Liver (tissue), 8 donors: ENCODE measurements at regions not wholly inside any gene's neighbourhood (a gene's known extent, or its start where the extent isn't known, plus 50 kb on each side); places are given as distances from the start of the nearest gene placed in this dataset.
A peak's percentile ranks its signal among the peaks of the same experiment; 100 is the strongest.

Experiments
- DNase-seq: peaks from one replicate; pipeline ENCODE4 v3.0.0-alpha.2; 2017; ENCODE audit warnings: low spot score
- H3K27ac ChIP-seq, 2 donors: one replicate each; pipeline ENCODE4 v1.7.0; 2013; ENCODE audit warnings: inconsistent platforms in 2 of 2, low read length in 2 of 2, control low read depth in 1 of 2, low read depth in 1 of 2, mild to moderate bottlenecking in 1 of 2
- H3K27me3 ChIP-seq, 4 donors: one replicate each; pipeline versions ENCODE4 v1.6.1 to v1.7.0; 2013; ENCODE audit warnings: low read length in 3 of 4, inconsistent platforms in 1 of 4, mild to moderate bottlenecking in 1 of 4, moderate library complexity in 1 of 4; ENCODE audit not compliant: control insufficient read depth in 4 of 4, insufficient read depth in 4 of 4
- H3K36me3 ChIP-seq, 4 donors: one replicate each; pipeline versions ENCODE4 v1.6.1 to v1.7.0; 2013; ENCODE audit warnings: low read length in 3 of 4, mild to moderate bottlenecking in 3 of 4, low read depth in 1 of 4, moderate library complexity in 1 of 4; ENCODE audit not compliant: control insufficient read depth in 4 of 4, insufficient read depth in 3 of 4
- H3K4me1 ChIP-seq, 4 donors: one replicate each; pipeline versions ENCODE4 v1.6.1 to v1.7.0; 2013; ENCODE audit warnings: low read length in 3 of 4, mild to moderate bottlenecking in 3 of 4, moderate library complexity in 1 of 4; ENCODE audit not compliant: control insufficient read depth in 4 of 4, insufficient read depth in 4 of 4
- H3K4me3 ChIP-seq, 3 donors: one replicate each; pipeline versions ENCODE4 v1.6.1 to v1.7.0; 2013; ENCODE audit warnings: low read length in 3 of 3, control low read depth in 1 of 3, low read depth in 1 of 3, mild to moderate bottlenecking in 1 of 3
- H3K9ac ChIP-seq, 2 donors: one replicate each; pipeline ENCODE4 v1.7.0; 2013; ENCODE audit warnings: low read length in 2 of 2, mild to moderate bottlenecking in 2 of 2, moderate library complexity in 2 of 2, control low read depth in 1 of 2, low read depth in 1 of 2
- H3K9me3 ChIP-seq, 4 donors: one replicate each; pipeline versions ENCODE4 v1.6.1 to v1.7.0; 2013; ENCODE audit warnings: low read length in 3 of 4; ENCODE audit not compliant: control insufficient read depth in 4 of 4
- CTCF ChIP-seq: fragments of 150-350 bp; IDR thresholded peaks from 2 replicates; pipeline ENCODE4 v1.5.1; 2017; ENCODE audit warnings: improper control_type of control experiment, low read depth, low read length; ENCODE audit not compliant: missing input control
- FOXA1 ChIP-seq: IDR thresholded peaks from 2 replicates; pipeline ENCODE4 v1.6.1; 2016; ENCODE audit warnings: antibody characterized with exemption
- FOXA2 ChIP-seq: IDR thresholded peaks from 2 replicates; pipeline ENCODE4 v1.6.1; 2016; ENCODE audit warnings: antibody characterized with exemption
- GABPA ChIP-seq, 2 donors: IDR thresholded peaks in 1 of 2; conservative IDR thresholded peaks in 1 of 2; 2 replicates each; pipeline ENCODE4 v1.6.1; 2016; ENCODE audit warnings: antibody characterized with exemption in 2 of 2, mild to moderate bottlenecking in 1 of 2, moderate library complexity in 1 of 2
- HNF4A ChIP-seq, 2 donors: conservative IDR thresholded peaks; 2 replicates each; pipeline ENCODE4 v1.6.1; 2016; ENCODE audit warnings: antibody characterized with exemption in 2 of 2, mild to moderate bottlenecking in 2 of 2
- HNF4G ChIP-seq: IDR thresholded peaks from 2 replicates; pipeline ENCODE4 v1.6.1; 2016; ENCODE audit warnings: antibody characterized with exemption
- MAX ChIP-seq: IDR thresholded peaks from 2 replicates; pipeline ENCODE4 v1.6.1; 2016; ENCODE audit warnings: antibody characterized with exemption
- NR2F2 ChIP-seq: IDR thresholded peaks from 2 replicates; pipeline ENCODE4 v1.6.1; 2016; ENCODE audit warnings: antibody characterized with exemption
- SP1 ChIP-seq: IDR thresholded peaks from 2 replicates; pipeline ENCODE4 v1.6.1; 2018; ENCODE audit warnings: antibody characterized with exemption, mild to moderate bottlenecking
- TAF1 ChIP-seq: conservative IDR thresholded peaks from 2 replicates; pipeline ENCODE4 v1.6.1; 2016; ENCODE audit warnings: antibody characterized with exemption, mild to moderate bottlenecking
- YY1 ChIP-seq: IDR thresholded peaks from 2 replicates; pipeline ENCODE4 v1.6.1; 2016; ENCODE audit warnings: antibody characterized with exemption, mild to moderate bottlenecking
- WGBS: extraction: QIAGEN DNeasy Blood & Tissue Kit; methylation state at CpG from one replicate; pipeline ENCODE4 v1.1.7; 2013; 5-methylcytosine and 5-hydroxymethylcytosine counted together
- donor health status: healthy.
- donor health status: healthy.
- donor health status: healthy.
- donor health status: healthy.
- donor health status: healthy.

DNA sequence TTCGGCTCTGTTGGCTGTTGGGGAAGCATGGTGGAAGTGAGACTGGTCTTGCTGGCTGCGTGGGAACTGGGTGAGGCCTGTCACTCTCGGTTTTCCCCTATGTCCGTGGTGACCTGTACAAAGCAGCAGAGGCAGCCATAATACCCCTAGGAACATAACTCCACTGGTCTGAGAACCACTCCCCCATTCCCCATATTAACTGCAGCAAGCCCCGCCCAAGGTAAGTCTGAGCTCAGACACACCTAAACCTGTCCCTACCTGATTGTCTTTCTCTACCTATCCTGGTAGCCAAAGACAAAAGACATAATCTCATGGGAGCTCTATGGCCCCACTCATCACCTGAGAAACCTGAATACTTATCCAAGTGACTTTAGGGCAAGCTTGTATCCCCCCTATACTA is 156.3 kb upstream of the PHACTR1 start (continued):
- TF ChIP-seq CTCF (no peak), TAF1 (no peak), HNF4G (no peak), HNF4A (conservative IDR thresholded peaks at IDR 0.05) (no peak), FOXA1 (no peak), GABPA (IDR thresholded peaks at IDR 0.05 in 1 of 2, conservative IDR thresholded peaks at IDR 0.05 in 1 of 2) (no peak), NR2F2 (no peak), MAX (no peak)

- WGBS, result 97% methylated on average over 2 of the region's 2 CpGs
- no peaks in the 10 kb centered on the region for H3K4me1 ChIP-seq
Observed at GRCh38 chr6:12566618-12567123, 149.9 kb upstream of the PHACTR1 start.

GRCh38 chr6:12567682-12568081 is 148.9 kb upstream of the PHACTR1 start:
- no peaks in the 10 kb centered on the region for H3K9me3 ChIP-seq
- H3K9ac ChIP-seq, result no peak overlapping the region
- no peaks in the 10 kb centered on the region for H3K4me1 ChIP-seq
- H3K36me3 ChIP-seq, result no peaks in the 10 kb centered on the region
- TF ChIP-seq FOXA1 (no peak), NR2F2 (peak; percentile 86)
- DNase-seq, result no peak
- H3K4me3 ChIP-seq, result no peak overlapping the region
- 86% methylated on average over 3 of the region's 3 CpGs for WGBS
- no peaks in the 10 kb centered on the region for H3K27me3 ChIP-seq
- no peak overlapping the region for H3K27ac ChIP-seq

More at GRCh38 chr6:12566618-12567123, 149.9 kb upstream of the PHACTR1 start:
- H3K9ac ChIP-seq, result no peak overlapping the region
- no peaks in the 10 kb centered on the region for H3K27me3 ChIP-seq
- no peak for TF ChIP-seq SP1
- DNase-seq, result no peak
- no peak overlapping the region for H3K4me3 ChIP-seq
- no peak overlapping the region for H3K27ac ChIP-seq
- H3K9me3 ChIP-seq, result peaks cover 0 to 2% (median under 1%) of the 10 kb centered on the region in 4 donors
- no peaks in the 10 kb centered on the region for H3K36me3 ChIP-seq

- Histone ChIP-seq H3K4me3 (no peak overlapping the region), H3K27ac (no peak overlapping the region), H3K36me3 (no peaks in the 10 kb centered on the region), H3K9ac (no peak overlapping the region), H3K9me3 (no peaks in the 10 kb centered on the region), H3K27me3 (no peaks in the 10 kb centered on the region), H3K4me1 (no peaks in the 10 kb centered on the region)
- TF ChIP-seq FOXA2, result no peak
- TF ChIP-seq GABPA (IDR thresholded peaks at IDR 0.05 in 1 of 2, conservative IDR thresholded peaks at IDR 0.05 in 1 of 2), result no peak
- TF ChIP-seq YY1, result no peak
- no peak for DNase-seq
- WGBS, result 96% methylated on average over 1 of the region's 1 CpG
Observed at GRCh38 chr6:12569646-12570045, 146.9 kb upstream of the PHACTR1 start.
